ENCODE measurements at regions not wholly inside any gene's neighbourhood (a gene's known extent, or its start where the extent isn't known, plus 50 kb on each side); places are given as distances from the start of the nearest gene placed in this dataset.
A peak's percentile ranks its signal among the peaks of the same experiment; 100 is the strongest.

DNA sequence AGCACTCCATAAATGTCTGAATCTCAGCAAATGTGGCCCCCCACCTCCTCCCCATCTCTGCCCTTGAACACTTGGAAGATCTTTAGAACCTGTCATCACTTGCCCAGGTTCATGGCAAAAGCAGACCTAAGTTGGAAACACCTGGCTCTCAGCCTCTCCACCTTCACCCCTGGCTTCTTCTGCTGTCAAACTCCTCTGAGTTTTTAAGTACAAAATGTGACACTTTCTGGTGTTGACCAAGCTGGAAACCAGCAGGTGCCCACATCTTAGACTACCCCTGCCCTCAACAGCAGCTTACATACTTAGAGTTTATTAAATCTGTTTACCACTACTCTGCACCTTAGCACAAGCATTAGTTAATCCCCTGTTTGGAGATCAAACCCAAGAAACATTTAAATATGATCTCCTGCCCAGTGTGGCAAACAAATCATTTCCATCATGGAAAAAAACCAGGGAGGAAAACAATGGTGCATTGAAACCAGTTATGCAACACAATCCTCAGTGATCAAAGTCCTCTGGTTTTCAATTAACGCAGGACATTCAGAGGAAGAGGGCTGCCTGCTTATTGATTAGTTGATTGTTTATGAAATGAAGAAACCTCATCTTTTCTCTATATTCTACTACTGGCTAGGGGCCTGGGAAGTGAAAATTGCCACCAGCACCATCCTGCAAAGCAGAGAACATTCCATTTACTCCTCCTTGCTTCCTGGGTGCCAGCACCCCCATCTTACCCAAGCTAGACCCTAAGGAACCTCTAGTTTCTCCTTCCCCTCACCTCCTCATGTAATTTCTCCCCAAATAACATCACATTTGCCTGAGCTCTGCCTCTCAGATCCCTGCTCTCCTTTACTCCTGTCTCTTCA is 139.4 kb upstream of the RAB4A start (continued):
- TF ChIP-seq ZNF331 (CRISPR knock-in tag; IDR thresholded peaks at IDR 0.05) (peak; percentile 76), ATAD3A (CRISPR knock-in tag; IDR thresholded peaks at IDR 0.05) (no peak), NONO (IDR thresholded peaks at IDR 0.05) (no peak), NONO (CRISPR knock-in tag; conservative IDR thresholded peaks at IDR 0.05) (peak; percentile 75; the same call in 1 of the 2 replicates), E2F5 (CRISPR knock-in tag; conservative IDR thresholded peaks at IDR 0.05) (no peak), FIP1L1 (IDR thresholded peaks at IDR 0.05; ENCODE audit: borderline replicate concordance, insufficient read depth, low read depth, low read length) (no peak), ZNF546 (CRISPR knock-in tag; conservative IDR thresholded peaks at IDR 0.05) (no peak), FOSL2 (CRISPR knock-in tag; IDR thresholded peaks at IDR 0.05) (peak; percentile 53; the same call in 1 of the 2 replicates), RARA (CRISPR knock-in tag; IDR thresholded peaks at IDR 0.05) (peak; percentile 71), ZNF253 (CRISPR knock-in tag; IDR thresholded peaks at IDR 0.05; ENCODE audit: borderline replicate concordance) (no peak), ZNF441 (CRISPR knock-in tag; IDR thresholded peaks at IDR 0.05; ENCODE audit: borderline replicate concordance) (no peak), SMAD3 (CRISPR knock-in tag; IDR thresholded peaks at IDR 0.05) (peak; percentile 98), DR1 (CRISPR knock-in tag; IDR thresholded peaks at IDR 0.05) (no peak), KDM6A (CRISPR knock-in tag; IDR thresholded peaks at IDR 0.05; ENCODE audit: low read depth) (peak; percentile 90), ZNF12 (CRISPR knock-in tag; IDR thresholded peaks at IDR 0.05) (0 out of 2 replicates have a peak, but pooled peaks have one; percentile 14), KMT2A (CRISPR knock-in tag; IDR thresholded peaks at IDR 0.05) (0 out of 2 replicates have a peak, but pooled peaks have one; percentile 18), ZNF646 (CRISPR knock-in tag; IDR thresholded peaks at IDR 0.05) (no peak), DPF2 (CRISPR knock-in tag; IDR thresholded peaks at IDR 0.05; ENCODE audit: borderline replicate concordance, low read depth) (peak; percentile 75), YY1 (IDR thresholded peaks at IDR 0.05; ENCODE audit: insufficient read depth, insufficient replicate concordance, low read depth, low read length) (peak; percentile 45), MED1 (CRISPR knock-in tag; IDR thresholded peaks at IDR 0.05) (peak; percentile 97), ZNF383 (CRISPR knock-in tag; IDR thresholded peaks at IDR 0.05; ENCODE audit: borderline replicate concordance) (no peak), FOXP4 (CRISPR knock-in tag; IDR thresholded peaks at IDR 0.05) (peak; percentile 98)

Measured in HepG2 (cell line).